Liver (tissue), 8 donors: ENCODE measurements at regions not wholly inside any gene's neighbourhood (a gene's known extent, or its start where the extent isn't known, plus 50 kb on each side); places are given as distances from the start of the nearest gene placed in this dataset.

ENCODE experiments used
- DNase-seq: peaks from one replicate; pipeline ENCODE4 v3.0.0-alpha.2; 2017; ENCODE audit warnings: low spot score
- H3K27ac ChIP-seq, 2 donors: one replicate each; pipeline ENCODE4 v1.7.0; 2013; ENCODE audit warnings: inconsistent platforms in 2 of 2, low read length in 2 of 2, control low read depth in 1 of 2, low read depth in 1 of 2, mild to moderate bottlenecking in 1 of 2
- H3K27me3 ChIP-seq, 4 donors: one replicate each; pipeline versions ENCODE4 v1.6.1 to v1.7.0; 2013; ENCODE audit warnings: low read length in 3 of 4, inconsistent platforms in 1 of 4, mild to moderate bottlenecking in 1 of 4, moderate library complexity in 1 of 4; ENCODE audit not compliant: control insufficient read depth in 4 of 4, insufficient read depth in 4 of 4
- H3K36me3 ChIP-seq, 4 donors: one replicate each; pipeline versions ENCODE4 v1.6.1 to v1.7.0; 2013; ENCODE audit warnings: low read length in 3 of 4, mild to moderate bottlenecking in 3 of 4, low read depth in 1 of 4, moderate library complexity in 1 of 4; ENCODE audit not compliant: control insufficient read depth in 4 of 4, insufficient read depth in 3 of 4
- H3K4me1 ChIP-seq, 4 donors: one replicate each; pipeline versions ENCODE4 v1.6.1 to v1.7.0; 2013; ENCODE audit warnings: low read length in 3 of 4, mild to moderate bottlenecking in 3 of 4, moderate library complexity in 1 of 4; ENCODE audit not compliant: control insufficient read depth in 4 of 4, insufficient read depth in 4 of 4
- H3K4me3 ChIP-seq, 3 donors: one replicate each; pipeline versions ENCODE4 v1.6.1 to v1.7.0; 2013; ENCODE audit warnings: low read length in 3 of 3, control low read depth in 1 of 3, low read depth in 1 of 3, mild to moderate bottlenecking in 1 of 3
- H3K9ac ChIP-seq, 2 donors: one replicate each; pipeline ENCODE4 v1.7.0; 2013; ENCODE audit warnings: low read length in 2 of 2, mild to moderate bottlenecking in 2 of 2, moderate library complexity in 2 of 2, control low read depth in 1 of 2, low read depth in 1 of 2
- H3K9me3 ChIP-seq, 4 donors: one replicate each; pipeline versions ENCODE4 v1.6.1 to v1.7.0; 2013; ENCODE audit warnings: low read length in 3 of 4; ENCODE audit not compliant: control insufficient read depth in 4 of 4
- EGR1 ChIP-seq, 2 donors: IDR thresholded peaks; 2 replicates each; pipeline ENCODE4 v1.6.1; 2016 to 2018; ENCODE audit warnings: antibody characterized with exemption in 2 of 2, low read depth in 2 of 2
- FOXA1 ChIP-seq: IDR thresholded peaks from 2 replicates; pipeline ENCODE4 v1.6.1; 2016; ENCODE audit warnings: antibody characterized with exemption
- FOXA2 ChIP-seq: IDR thresholded peaks from 2 replicates; pipeline ENCODE4 v1.6.1; 2016; ENCODE audit warnings: antibody characterized with exemption
- GABPA ChIP-seq, 2 donors: IDR thresholded peaks in 1 of 2; conservative IDR thresholded peaks in 1 of 2; 2 replicates each; pipeline ENCODE4 v1.6.1; 2016; ENCODE audit warnings: antibody characterized with exemption in 2 of 2, mild to moderate bottlenecking in 1 of 2, moderate library complexity in 1 of 2
- HNF4A ChIP-seq, 2 donors: conservative IDR thresholded peaks; 2 replicates each; pipeline ENCODE4 v1.6.1; 2016; ENCODE audit warnings: antibody characterized with exemption in 2 of 2, mild to moderate bottlenecking in 2 of 2
- HNF4G ChIP-seq: IDR thresholded peaks from 2 replicates; pipeline ENCODE4 v1.6.1; 2016; ENCODE audit warnings: antibody characterized with exemption
- JUND ChIP-seq, 2 donors: IDR thresholded peaks; 2 replicates each; pipeline ENCODE4 v1.6.1; 2016; ENCODE audit warnings: antibody characterized with exemption in 2 of 2
- NR2F2 ChIP-seq: IDR thresholded peaks from 2 replicates; pipeline ENCODE4 v1.6.1; 2016; ENCODE audit warnings: antibody characterized with exemption
- RAD21 ChIP-seq, 2 donors: IDR thresholded peaks; 2 replicates each; pipeline ENCODE4 v1.6.1; 2016; ENCODE audit warnings: antibody characterized with exemption in 2 of 2, mild to moderate bottlenecking in 2 of 2
- RXRA ChIP-seq, 2 donors: IDR thresholded peaks; 2 replicates each; pipeline ENCODE4 v1.6.1; 2017 to 2018; ENCODE audit warnings: antibody characterized with exemption in 2 of 2, mild to moderate bottlenecking in 1 of 2
- SP1 ChIP-seq: IDR thresholded peaks from 2 replicates; pipeline ENCODE4 v1.6.1; 2018; ENCODE audit warnings: antibody characterized with exemption, mild to moderate bottlenecking
- TAF1 ChIP-seq: conservative IDR thresholded peaks from 2 replicates; pipeline ENCODE4 v1.6.1; 2016; ENCODE audit warnings: antibody characterized with exemption, mild to moderate bottlenecking
- YY1 ChIP-seq: IDR thresholded peaks from 2 replicates; pipeline ENCODE4 v1.6.1; 2016; ENCODE audit warnings: antibody characterized with exemption, mild to moderate bottlenecking
- WGBS: extraction: QIAGEN DNeasy Blood & Tissue Kit; methylation state at CpG from one replicate; pipeline ENCODE4 v1.1.7; 2013; 5-methylcytosine and 5-hydroxymethylcytosine counted together
- TF ChIP-seq, protein P1 (sequence below): fragments of 150-350 bp; IDR thresholded peaks from 2 replicates; pipeline ENCODE4 v1.5.1; 2017; ENCODE audit warnings: improper control_type of control experiment, low read depth, low read length; ENCODE audit not compliant: missing input control
- TF ChIP-seq, protein P2 (sequence below): IDR thresholded peaks from 2 replicates; pipeline ENCODE4 v1.6.1; 2016; ENCODE audit warnings: antibody characterized with exemption, mild to moderate bottlenecking
- TF ChIP-seq, protein P3 (sequence below): IDR thresholded peaks from 2 replicates; pipeline ENCODE4 v1.6.1; 2016; ENCODE audit warnings: antibody characterized with exemption
- TF ChIP-seq, protein P4 (sequence below): IDR thresholded peaks from 2 replicates; pipeline ENCODE4 v1.6.1; 2016; ENCODE audit warnings: antibody characterized with exemption
- TF ChIP-seq, protein P5 (sequence below): IDR thresholded peaks from 2 replicates; pipeline ENCODE4 v1.6.1; 2016; ENCODE audit warnings: antibody characterized with exemption
- donor health status: healthy.
- donor health status: healthy.
- donor health status: healthy.
- donor health status: healthy.
- donor health status: healthy.

DNA sequence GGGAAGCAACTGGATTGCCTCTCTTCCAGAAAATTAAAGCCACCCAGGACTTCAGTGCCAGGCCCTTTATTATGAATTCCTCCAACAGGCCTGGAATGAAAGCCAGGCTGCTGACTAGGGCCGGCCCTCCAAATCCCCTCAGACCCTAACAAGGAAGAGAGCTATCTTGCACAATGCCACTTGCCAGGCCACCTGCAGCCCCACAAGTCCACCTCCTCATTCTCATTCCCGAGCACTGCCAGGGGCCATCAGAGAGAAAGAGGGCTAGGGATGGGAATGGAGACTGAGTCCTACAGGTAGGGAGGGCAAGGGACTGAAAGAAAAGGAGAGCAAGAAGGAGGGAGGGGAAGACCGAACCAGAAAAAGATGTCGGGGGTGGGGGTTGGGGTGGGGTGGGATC is 86.5 kb downstream of the MRPL14 start (continued):
- TF ChIP-seq, protein P1, sequence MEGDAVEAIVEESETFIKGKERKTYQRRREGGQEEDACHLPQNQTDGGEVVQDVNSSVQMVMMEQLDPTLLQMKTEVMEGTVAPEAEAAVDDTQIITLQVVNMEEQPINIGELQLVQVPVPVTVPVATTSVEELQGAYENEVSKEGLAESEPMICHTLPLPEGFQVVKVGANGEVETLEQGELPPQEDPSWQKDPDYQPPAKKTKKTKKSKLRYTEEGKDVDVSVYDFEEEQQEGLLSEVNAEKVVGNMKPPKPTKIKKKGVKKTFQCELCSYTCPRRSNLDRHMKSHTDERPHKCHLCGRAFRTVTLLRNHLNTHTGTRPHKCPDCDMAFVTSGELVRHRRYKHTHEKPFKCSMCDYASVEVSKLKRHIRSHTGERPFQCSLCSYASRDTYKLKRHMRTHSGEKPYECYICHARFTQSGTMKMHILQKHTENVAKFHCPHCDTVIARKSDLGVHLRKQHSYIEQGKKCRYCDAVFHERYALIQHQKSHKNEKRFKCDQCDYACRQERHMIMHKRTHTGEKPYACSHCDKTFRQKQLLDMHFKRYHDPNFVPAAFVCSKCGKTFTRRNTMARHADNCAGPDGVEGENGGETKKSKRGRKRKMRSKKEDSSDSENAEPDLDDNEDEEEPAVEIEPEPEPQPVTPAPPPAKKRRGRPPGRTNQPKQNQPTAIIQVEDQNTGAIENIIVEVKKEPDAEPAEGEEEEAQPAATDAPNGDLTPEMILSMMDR: no peak

DNA sequence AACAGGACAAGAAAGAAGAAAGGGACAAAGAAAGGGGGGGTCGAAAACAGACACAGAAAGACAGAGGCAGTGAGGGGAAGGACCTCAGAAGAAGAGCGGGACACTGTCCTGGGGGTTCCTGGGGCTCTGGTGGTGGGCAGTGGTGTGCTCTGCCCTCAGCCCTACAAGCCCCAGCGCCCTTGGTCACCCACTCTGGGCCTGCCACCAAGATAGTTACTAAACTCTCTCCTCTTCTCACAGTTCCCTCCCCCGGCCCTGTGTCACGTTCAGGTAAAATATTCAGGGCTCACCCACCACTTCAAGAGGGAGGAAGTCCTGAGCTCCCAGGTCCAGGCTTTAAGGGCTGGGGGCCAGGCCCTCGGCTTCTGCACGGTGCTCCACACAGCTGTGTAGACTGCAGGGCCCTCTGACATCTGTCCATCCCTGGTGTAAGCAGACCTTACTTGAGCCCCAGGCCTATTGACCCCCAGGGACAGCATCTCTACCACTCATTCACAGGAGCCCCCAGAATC is 87.4 kb downstream of the MRPL14 start:
- 94% methylated on average over 7 of the region's 7 CpGs for WGBS

DNA sequence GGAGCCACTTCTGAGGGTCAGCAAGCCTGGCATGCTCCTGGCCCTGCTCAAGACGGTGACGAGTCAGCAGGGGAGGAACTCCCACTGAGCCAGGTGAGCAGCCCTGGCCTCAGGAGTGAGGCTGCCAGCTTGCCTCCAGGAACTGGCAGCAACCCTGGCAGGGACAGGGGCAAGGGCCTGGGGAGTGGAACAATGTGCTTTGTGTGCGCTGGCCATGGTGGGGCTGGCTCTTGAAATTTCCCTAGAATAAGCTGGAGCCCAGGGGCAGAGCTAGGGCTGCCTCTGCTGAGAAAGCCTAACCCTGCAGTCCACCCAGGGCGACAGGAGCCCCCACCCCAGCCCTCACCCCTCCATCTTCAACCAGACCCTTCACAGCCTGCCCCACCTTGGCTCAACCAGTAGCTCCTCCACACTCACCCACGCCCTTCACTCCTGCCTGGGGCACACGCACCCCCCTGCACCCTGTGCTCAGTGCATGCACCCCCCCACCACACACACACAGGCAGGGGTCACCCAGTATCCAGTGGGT is 88.0 kb downstream of the MRPL14 start:
- Histone ChIP-seq H3K4me1 (peaks cover 5 to 19% (median 12%) of the 10 kb centered on the region in 4 donors), H3K27ac (no peak overlapping the region), H3K9me3 (no peaks in the 10 kb centered on the region), H3K27me3 (no peaks in the 10 kb centered on the region), H3K9ac (no peak overlapping the region), H3K36me3 (no peaks in the 10 kb centered on the region), H3K4me3 (no peak overlapping the region)
- WGBS: 96% methylated on average over 6 of the region's 6 CpGs
- TF ChIP-seq NR2F2 (no peak), RXRA (IDR thresholded peaks at IDR 0.05) (no peak), YY1 (no peak), GABPA (IDR thresholded peaks at IDR 0.05 in 1 of 2, conservative IDR thresholded peaks at IDR 0.05 in 1 of 2) (no peak), JUND (IDR thresholded peaks at IDR 0.05) (no peak), EGR1 (IDR thresholded peaks at IDR 0.05; ENCODE audit: low read depth in 2 of 2) (no peak), RAD21 (IDR thresholded peaks at IDR 0.05) (no peak), FOXA1 (no peak), HNF4A (conservative IDR thresholded peaks at IDR 0.05) (no peak), FOXA2 (no peak), HNF4G (no peak), TAF1 (no peak), SP1 (no peak)
- TF ChIP-seq, protein P2, sequence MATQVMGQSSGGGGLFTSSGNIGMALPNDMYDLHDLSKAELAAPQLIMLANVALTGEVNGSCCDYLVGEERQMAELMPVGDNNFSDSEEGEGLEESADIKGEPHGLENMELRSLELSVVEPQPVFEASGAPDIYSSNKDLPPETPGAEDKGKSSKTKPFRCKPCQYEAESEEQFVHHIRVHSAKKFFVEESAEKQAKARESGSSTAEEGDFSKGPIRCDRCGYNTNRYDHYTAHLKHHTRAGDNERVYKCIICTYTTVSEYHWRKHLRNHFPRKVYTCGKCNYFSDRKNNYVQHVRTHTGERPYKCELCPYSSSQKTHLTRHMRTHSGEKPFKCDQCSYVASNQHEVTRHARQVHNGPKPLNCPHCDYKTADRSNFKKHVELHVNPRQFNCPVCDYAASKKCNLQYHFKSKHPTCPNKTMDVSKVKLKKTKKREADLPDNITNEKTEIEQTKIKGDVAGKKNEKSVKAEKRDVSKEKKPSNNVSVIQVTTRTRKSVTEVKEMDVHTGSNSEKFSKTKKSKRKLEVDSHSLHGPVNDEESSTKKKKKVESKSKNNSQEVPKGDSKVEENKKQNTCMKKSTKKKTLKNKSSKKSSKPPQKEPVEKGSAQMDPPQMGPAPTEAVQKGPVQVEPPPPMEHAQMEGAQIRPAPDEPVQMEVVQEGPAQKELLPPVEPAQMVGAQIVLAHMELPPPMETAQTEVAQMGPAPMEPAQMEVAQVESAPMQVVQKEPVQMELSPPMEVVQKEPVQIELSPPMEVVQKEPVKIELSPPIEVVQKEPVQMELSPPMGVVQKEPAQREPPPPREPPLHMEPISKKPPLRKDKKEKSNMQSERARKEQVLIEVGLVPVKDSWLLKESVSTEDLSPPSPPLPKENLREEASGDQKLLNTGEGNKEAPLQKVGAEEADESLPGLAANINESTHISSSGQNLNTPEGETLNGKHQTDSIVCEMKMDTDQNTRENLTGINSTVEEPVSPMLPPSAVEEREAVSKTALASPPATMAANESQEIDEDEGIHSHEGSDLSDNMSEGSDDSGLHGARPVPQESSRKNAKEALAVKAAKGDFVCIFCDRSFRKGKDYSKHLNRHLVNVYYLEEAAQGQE: no peak
- TF ChIP-seq, protein P3, sequence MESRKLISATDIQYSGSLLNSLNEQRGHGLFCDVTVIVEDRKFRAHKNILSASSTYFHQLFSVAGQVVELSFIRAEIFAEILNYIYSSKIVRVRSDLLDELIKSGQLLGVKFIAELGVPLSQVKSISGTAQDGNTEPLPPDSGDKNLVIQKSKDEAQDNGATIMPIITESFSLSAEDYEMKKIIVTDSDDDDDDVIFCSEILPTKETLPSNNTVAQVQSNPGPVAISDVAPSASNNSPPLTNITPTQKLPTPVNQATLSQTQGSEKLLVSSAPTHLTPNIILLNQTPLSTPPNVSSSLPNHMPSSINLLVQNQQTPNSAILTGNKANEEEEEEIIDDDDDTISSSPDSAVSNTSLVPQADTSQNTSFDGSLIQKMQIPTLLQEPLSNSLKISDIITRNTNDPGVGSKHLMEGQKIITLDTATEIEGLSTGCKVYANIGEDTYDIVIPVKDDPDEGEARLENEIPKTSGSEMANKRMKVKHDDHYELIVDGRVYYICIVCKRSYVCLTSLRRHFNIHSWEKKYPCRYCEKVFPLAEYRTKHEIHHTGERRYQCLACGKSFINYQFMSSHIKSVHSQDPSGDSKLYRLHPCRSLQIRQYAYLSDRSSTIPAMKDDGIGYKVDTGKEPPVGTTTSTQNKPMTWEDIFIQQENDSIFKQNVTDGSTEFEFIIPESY: no peak
- TF ChIP-seq, protein P4, sequence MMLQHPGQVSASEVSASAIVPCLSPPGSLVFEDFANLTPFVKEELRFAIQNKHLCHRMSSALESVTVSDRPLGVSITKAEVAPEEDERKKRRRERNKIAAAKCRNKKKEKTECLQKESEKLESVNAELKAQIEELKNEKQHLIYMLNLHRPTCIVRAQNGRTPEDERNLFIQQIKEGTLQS: no peak
- TF ChIP-seq, protein P1: no peak
- TF ChIP-seq, protein P5, sequence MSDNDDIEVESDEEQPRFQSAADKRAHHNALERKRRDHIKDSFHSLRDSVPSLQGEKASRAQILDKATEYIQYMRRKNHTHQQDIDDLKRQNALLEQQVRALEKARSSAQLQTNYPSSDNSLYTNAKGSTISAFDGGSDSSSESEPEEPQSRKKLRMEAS: no peak
- DNase-seq: no peak

More for the DNA sequence above, 87.4 kb downstream of the MRPL14 start:
- no peaks in the 10 kb centered on the region for H3K36me3 ChIP-seq
- no peak overlapping the region for H3K4me3 ChIP-seq
- H3K27me3 ChIP-seq: no peaks in the 10 kb centered on the region
- DNase-seq: no peak
- TF ChIP-seq TAF1: no peak
- TF ChIP-seq FOXA1: no peak
- no peak for TF ChIP-seq SP1
- TF ChIP-seq YY1: no peak
- no peak overlapping the region for H3K27ac ChIP-seq
- no peaks in the 10 kb centered on the region for H3K9me3 ChIP-seq
- H3K9ac ChIP-seq: no peak overlapping the region
- H3K4me1 ChIP-seq: peaks cover 5 to 19% (median 12%) of the 10 kb centered on the region in 4 donors
